DOHH2 (cell line): ENCODE measurements at regions not wholly inside any gene's neighbourhood (a gene's known extent, or its start where the extent isn't known, plus 50 kb on each side); places are given as distances from the start of the nearest gene placed in this dataset.

Source experiments
- H3F3A ChIP-seq: fragments of 200-600 bp; sonication (generic), shearing (Covaris generic); 2 replicates; pipeline ENCODE4 v1.6.0; 2016; ENCODE audit warnings: antibody characterized with exemption, mild to moderate bottlenecking; ENCODE audit not compliant: control insufficient read depth, insufficient read depth
- H3K27ac ChIP-seq: fragments of 200-600 bp; sonication (generic); 2 replicates; pipeline ENCODE4 v1.5.1; 2014; ENCODE audit warnings: low read depth, mild to moderate bottlenecking, low read length, moderate library complexity
- H3K27me3 ChIP-seq: fragments of 200-600 bp; sonication (generic); 2 replicates; pipeline ENCODE4 v1.6.1; 2014; ENCODE audit warnings: mild to moderate bottlenecking, low read length, mixed read lengths; ENCODE audit not compliant: control insufficient read depth
- H3K36me3 ChIP-seq: fragments of 200-600 bp; sonication (generic); 2 replicates; pipeline ENCODE4 v1.6.1; 2014; ENCODE audit warnings: mild to moderate bottlenecking, low read length, moderate library complexity, mixed read lengths; ENCODE audit not compliant: control insufficient read depth
- H3K4me1 ChIP-seq: fragments of 200-600 bp; sonication (generic); 2 replicates; pipeline ENCODE4 v1.6.1; 2014; ENCODE audit warnings: mild to moderate bottlenecking, low read length, mixed read lengths; ENCODE audit not compliant: control insufficient read depth
- H3K4me2 ChIP-seq: fragments of 200-600 bp; sonication (generic); 2 replicates; pipeline ENCODE4 v1.6.0; 2014; ENCODE audit warnings: mild to moderate bottlenecking, low read length, moderate library complexity
- H3K4me3 ChIP-seq: fragments of 200-600 bp; sonication (generic); 2 replicates; pipeline ENCODE4 v1.5.1; 2014; ENCODE audit warnings: mild to moderate bottlenecking, low read length, mixed read lengths
- H3K79me2 ChIP-seq: fragments of 200-600 bp; sonication (generic); 2 replicates; pipeline ENCODE4 v1.6.1; 2014; ENCODE audit warnings: mild to moderate bottlenecking, low read length, mixed read lengths; ENCODE audit not compliant: control insufficient read depth
- H3K9me2 ChIP-seq: fragments of 200-600 bp; sonication (generic); replicated peaks from 2 replicates; pipeline ENCODE4 v1.6.1; 2014; ENCODE audit warnings: mild to moderate bottlenecking, low read length, mixed read lengths; ENCODE audit not compliant: control insufficient read depth
- H3K9me3 ChIP-seq: fragments of 200-600 bp; sonication (generic); 2 replicates; pipeline ENCODE4 v1.6.1; 2014; ENCODE audit warnings: antibody characterized with exemption, low read length, mixed read lengths; ENCODE audit not compliant: control insufficient read depth, insufficient read depth
- H4K20me1 ChIP-seq: fragments of 200-600 bp; sonication (generic); 2 replicates; pipeline ENCODE4 v1.6.0; 2014; ENCODE audit warnings: low read depth, mild to moderate bottlenecking, antibody characterized with exemption, low read length, moderate library complexity; ENCODE audit not compliant: control insufficient read depth, insufficient read depth
- CTCF ChIP-seq: fragments of 200-600 bp; sonication (generic); IDR thresholded peaks from one replicate; pipeline ENCODE4 v1.5.1; 2014; ENCODE audit warnings: antibody characterized with exemption, mild to moderate bottlenecking, low read depth, low read length; ENCODE audit not compliant: poor library complexity, severe bottlenecking
- EZH2phosphoT487 ChIP-seq: fragments of 200-600 bp; sonication (generic); IDR thresholded peaks from 2 replicates; pipeline ENCODE4 v1.6.1; 2017; ENCODE audit warnings: borderline replicate concordance, mild to moderate bottlenecking, antibody characterized with exemption, low read length, moderate library complexity, mixed read lengths

- Histone ChIP-seq H3K27ac (no peak overlapping the region), H4K20me1 (no peaks in the 10 kb centered on the region), H3K4me3 (no peak overlapping the region), H3K9me3 (peaks cover 8% of the 10 kb centered on the region; the same call in 1 of the 2 replicates), H3F3A (no peaks in the 10 kb centered on the region), H3K36me3 (no peaks in the 10 kb centered on the region), H3K4me2 (no peak overlapping the region), H3K27me3 (no peaks in the 10 kb centered on the region), H3K9me2 (no peaks in the 10 kb centered on the region), H3K79me2 (no peaks in the 10 kb centered on the region), H3K4me1 (no peaks in the 10 kb centered on the region)
- TF ChIP-seq CTCF (no peak), EZH2phosphoT487 (no peak)
Measured at GRCh38 chr21:16533692-16534407, 804.1 kb downstream of the USP25 start.

GRCh38 chr21:16534408-16535101 is 804.8 kb downstream of the USP25 start:
- H3F3A ChIP-seq = no peaks in the 10 kb centered on the region
- H3K4me1 ChIP-seq = no peaks in the 10 kb centered on the region
- H3K4me2 ChIP-seq = no peak overlapping the region
- no peak for TF ChIP-seq EZH2phosphoT487
- TF ChIP-seq CTCF = no peak
- no peak overlapping the region for H3K4me3 ChIP-seq
- H3K9me2 ChIP-seq = no peaks in the 10 kb centered on the region
- no peak overlapping the region for H3K27ac ChIP-seq
- no peaks in the 10 kb centered on the region for H3K36me3 ChIP-seq
- H4K20me1 ChIP-seq = no peaks in the 10 kb centered on the region
- no peaks in the 10 kb centered on the region for H3K79me2 ChIP-seq
- H3K9me3 ChIP-seq = peaks cover 8% of the 10 kb centered on the region; the same call in 1 of the 2 replicates
- no peaks in the 10 kb centered on the region for H3K27me3 ChIP-seq

GRCh38 chr21:16535102-16535422 is 805.3 kb downstream of the USP25 start:
- Histone ChIP-seq H3K4me2 (no peak overlapping the region), H3K9me2 (no peaks in the 10 kb centered on the region)

More at GRCh38 chr21:16535102-16535422, 805.3 kb downstream of the USP25 start:
- H3K36me3 ChIP-seq = no peaks in the 10 kb centered on the region
- H3K79me2 ChIP-seq = no peaks in the 10 kb centered on the region
- H3K27ac ChIP-seq = no peak overlapping the region
- H4K20me1 ChIP-seq = no peaks in the 10 kb centered on the region
- H3K4me1 ChIP-seq = no peaks in the 10 kb centered on the region
- peaks cover 8% of the 10 kb centered on the region; the same call in 1 of the 2 replicates for H3K9me3 ChIP-seq
- no peaks in the 10 kb centered on the region for H3F3A ChIP-seq
- H3K27me3 ChIP-seq = no peaks in the 10 kb centered on the region
- TF ChIP-seq EZH2phosphoT487 = no peak
- no peak for TF ChIP-seq CTCF
- no peak overlapping the region for H3K4me3 ChIP-seq
